ENCODE measurements at regions not wholly inside any gene's neighbourhood (a gene's known extent, or its start where the extent isn't known, plus 50 kb on each side); places are given as distances from the start of the nearest gene placed in this dataset.

GRCh38 chr14:58732387-58732786 lies 94.6 kb downstream of the DACT1 start:
- TF ChIP-seq ZBTB33 (IDR thresholded peaks at IDR 0.05; ENCODE audit: borderline replicate concordance, low read depth) (no peak), JUND (IDR thresholded peaks at IDR 0.05) (no peak), NFIC (IDR thresholded peaks at IDR 0.05; ENCODE audit: borderline replicate concordance) (no peak), USF1 (IDR thresholded peaks at IDR 0.05; ENCODE audit: borderline replicate concordance, low read depth) (no peak), EZH2phosphoT487 (IDR thresholded peaks at IDR 0.05; ENCODE audit: borderline replicate concordance, low read depth) (no peak), GABPA (IDR thresholded peaks at IDR 0.05; ENCODE audit: low read depth) (no peak)
- TF ChIP-seq, protein P1, sequence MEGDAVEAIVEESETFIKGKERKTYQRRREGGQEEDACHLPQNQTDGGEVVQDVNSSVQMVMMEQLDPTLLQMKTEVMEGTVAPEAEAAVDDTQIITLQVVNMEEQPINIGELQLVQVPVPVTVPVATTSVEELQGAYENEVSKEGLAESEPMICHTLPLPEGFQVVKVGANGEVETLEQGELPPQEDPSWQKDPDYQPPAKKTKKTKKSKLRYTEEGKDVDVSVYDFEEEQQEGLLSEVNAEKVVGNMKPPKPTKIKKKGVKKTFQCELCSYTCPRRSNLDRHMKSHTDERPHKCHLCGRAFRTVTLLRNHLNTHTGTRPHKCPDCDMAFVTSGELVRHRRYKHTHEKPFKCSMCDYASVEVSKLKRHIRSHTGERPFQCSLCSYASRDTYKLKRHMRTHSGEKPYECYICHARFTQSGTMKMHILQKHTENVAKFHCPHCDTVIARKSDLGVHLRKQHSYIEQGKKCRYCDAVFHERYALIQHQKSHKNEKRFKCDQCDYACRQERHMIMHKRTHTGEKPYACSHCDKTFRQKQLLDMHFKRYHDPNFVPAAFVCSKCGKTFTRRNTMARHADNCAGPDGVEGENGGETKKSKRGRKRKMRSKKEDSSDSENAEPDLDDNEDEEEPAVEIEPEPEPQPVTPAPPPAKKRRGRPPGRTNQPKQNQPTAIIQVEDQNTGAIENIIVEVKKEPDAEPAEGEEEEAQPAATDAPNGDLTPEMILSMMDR (IDR thresholded peaks at IDR 0.05), result no peak
